Lower lobe of right lung (tissue), 2 donors: ENCODE measurements at regions not wholly inside any gene's neighbourhood (a gene's known extent, or its start where the extent isn't known, plus 50 kb on each side); places are given as distances from the start of the nearest gene placed in this dataset.

Experiments used
- ATAC-seq, 2 donors: fragments of 200-7000 bp; cut with Tn5 transposase; one replicate each; pipeline ENCODE4 v1.9.1; 2020 to 2022; ENCODE audit warnings: mild to moderate bottlenecking in 2 of 2, moderate library complexity in 2 of 2
- DNase-seq: peaks from one replicate; pipeline ENCODE4 v3.0.0-alpha.2; 2020
- H3K27ac ChIP-seq: fragments of 200-600 bp; one replicate; pipeline ENCODE4 v1.8.0; 2022
- H3K27me3 ChIP-seq: fragments of 200-600 bp; one replicate; pipeline ENCODE4 v1.8.0; 2022; ENCODE audit warnings: low read depth
- H3K36me3 ChIP-seq: fragments of 200-600 bp; one replicate; pipeline ENCODE4 v1.8.0; 2022; ENCODE audit warnings: mild to moderate bottlenecking
- H3K4me1 ChIP-seq: fragments of 200-600 bp; one replicate; pipeline ENCODE4 v1.8.0; 2022
- H3K4me3 ChIP-seq: fragments of 200-600 bp; one replicate; pipeline ENCODE4 v1.8.0; 2022; ENCODE audit warnings: mild to moderate bottlenecking
- H3K9me3 ChIP-seq: fragments of 200-600 bp; one replicate; pipeline ENCODE4 v1.8.0; 2022
- CTCF ChIP-seq: fragments of 200-600 bp; IDR thresholded peaks from one replicate; pipeline ENCODE4 v1.8.0; 2022; ENCODE audit warnings: antibody characterized with exemption, mild to moderate bottlenecking
- intact Hi-C: fragments of 100-400 bp; cut with DNase I; formaldehyde crosslinking; loops from one replicate; pipeline ENCODE4 v1.11.0; 2022
- donor health status: DM: no; HTN: yes; CAD: no; lungs with severe emphysema.

- Histone ChIP-seq H3K4me3 (no peak overlapping the region), H3K27ac (no peak overlapping the region), H3K27me3 (no peaks in the 10 kb centered on the region), H3K36me3 (no peaks in the 10 kb centered on the region), H3K9me3 (no peaks in the 10 kb centered on the region), H3K4me1 (no peaks in the 10 kb centered on the region)
- intact Hi-C loops = no loop called here
- DNase-seq (no peak), ATAC-seq (no peak)
- no peak for TF ChIP-seq CTCF
Measured at GRCh38 chr2:16336491-16336890, 329.1 kb downstream of the CYRIA start.

- no peak for TF ChIP-seq CTCF
- no peak overlapping the region for H3K4me3 ChIP-seq
- H3K27ac ChIP-seq = no peak overlapping the region
- ATAC-seq (no peak), DNase-seq (no peak)
- no peaks in the 10 kb centered on the region for H3K36me3 ChIP-seq
- H3K27me3 ChIP-seq = no peaks in the 10 kb centered on the region
- intact Hi-C loops = no loop called here
- no peaks in the 10 kb centered on the region for H3K4me1 ChIP-seq
- H3K9me3 ChIP-seq = no peaks in the 10 kb centered on the region
Measured at GRCh38 chr2:16335947-16336346, 329.7 kb downstream of the CYRIA start.

GRCh38 chr2:16335604-16335930 is 330.1 kb downstream of the CYRIA start:
- H3K27me3 ChIP-seq = no peaks in the 10 kb centered on the region
- no peak for TF ChIP-seq CTCF

GRCh38 chr2:16334886-16335603 is 330.6 kb downstream of the CYRIA start:
- no peaks in the 10 kb centered on the region for H3K36me3 ChIP-seq

More at GRCh38 chr2:16335604-16335930, 330.1 kb downstream of the CYRIA start:
- no peak overlapping the region for H3K27ac ChIP-seq
- no peaks in the 10 kb centered on the region for H3K9me3 ChIP-seq
- intact Hi-C loops = no loop called here
- DNase-seq (no peak), ATAC-seq (no peak)
- no peak overlapping the region for H3K4me3 ChIP-seq
- no peaks in the 10 kb centered on the region for H3K36me3 ChIP-seq
- no peaks in the 10 kb centered on the region for H3K4me1 ChIP-seq

GRCh38 chr2:16334366-16334765 is 331.3 kb downstream of the CYRIA start:
- Histone ChIP-seq H3K27me3 (no peaks in the 10 kb centered on the region), H3K27ac (no peak overlapping the region), H3K4me3 (no peak overlapping the region), H3K36me3 (no peaks in the 10 kb centered on the region), H3K9me3 (no peaks in the 10 kb centered on the region), H3K4me1 (no peaks in the 10 kb centered on the region)
- DNase-seq (no peak), ATAC-seq (no peak)
- intact Hi-C loops = no loop called here
- no peak for TF ChIP-seq CTCF

More at GRCh38 chr2:16334886-16335603, 330.6 kb downstream of the CYRIA start:
- ATAC-seq = no peak
- no peak for DNase-seq
- Histone ChIP-seq H3K27ac (no peak overlapping the region), H3K4me1 (no peaks in the 10 kb centered on the region), H3K27me3 (no peaks in the 10 kb centered on the region), H3K9me3 (no peaks in the 10 kb centered on the region), H3K4me3 (no peak overlapping the region)
- intact Hi-C loops = no loop called here
- TF ChIP-seq CTCF = no peak
